NCI-H1930 (cell line): ENCODE measurements at regions not wholly inside any gene's neighbourhood (a gene's known extent, or its start where the extent isn't known, plus 50 kb on each side); places are given as distances from the start of the nearest gene placed in this dataset.
"Not testable (repeated sequence)": the region's sequence is repeated elsewhere in the genome, so short reads cannot be mapped to it uniquely, and the experiment has no call there.

Experiments used
- DNase-seq, 2 experiments: peaks; one replicate each; lab custom pipeline; 2025; lab: John Stamatoyannopoulos, UW

DNA sequence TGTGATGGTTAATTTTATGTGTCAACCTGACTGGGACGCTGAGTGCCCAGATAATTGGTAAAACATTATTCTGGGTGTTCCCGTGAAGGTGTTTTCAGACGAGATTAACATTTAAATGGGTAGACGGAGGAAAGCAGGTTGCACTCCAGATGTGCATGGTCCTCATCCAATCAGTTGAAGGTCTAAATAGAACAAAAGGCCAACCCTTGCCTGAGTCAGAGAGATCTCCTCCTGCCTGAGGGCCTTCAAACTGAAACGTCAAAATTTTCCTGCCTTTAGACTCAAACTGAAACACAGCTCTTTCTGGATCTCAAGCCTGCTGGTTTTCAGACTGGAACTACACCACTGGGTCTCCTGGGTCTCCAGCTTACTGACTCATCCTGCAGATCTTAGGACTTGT lies 73.5 kb downstream of the NPIPA8 start:
- DNase-seq: not testable (repeated sequence)

DNA sequence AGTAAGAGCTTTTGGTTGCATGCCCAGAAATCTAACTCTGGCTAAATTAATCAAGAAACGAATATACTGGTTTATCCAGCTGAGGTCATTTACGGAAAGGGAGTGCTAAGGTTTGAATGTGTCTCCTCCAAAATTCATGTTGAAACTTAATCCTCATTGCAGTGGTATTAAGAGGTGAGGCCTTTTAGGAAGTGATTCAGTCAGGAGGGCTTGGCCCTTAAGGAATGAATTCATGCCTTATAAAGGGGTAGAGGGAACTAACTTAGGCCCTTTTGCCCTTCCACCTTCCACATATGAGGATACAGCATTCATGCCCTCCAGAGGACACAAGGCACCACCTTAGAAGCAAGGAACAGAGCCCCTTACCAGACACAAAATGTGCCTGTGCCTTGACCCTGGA lies 74.7 kb downstream of the NPIPA8 start:
- DNase-seq: not testable (repeated sequence)

DNA sequence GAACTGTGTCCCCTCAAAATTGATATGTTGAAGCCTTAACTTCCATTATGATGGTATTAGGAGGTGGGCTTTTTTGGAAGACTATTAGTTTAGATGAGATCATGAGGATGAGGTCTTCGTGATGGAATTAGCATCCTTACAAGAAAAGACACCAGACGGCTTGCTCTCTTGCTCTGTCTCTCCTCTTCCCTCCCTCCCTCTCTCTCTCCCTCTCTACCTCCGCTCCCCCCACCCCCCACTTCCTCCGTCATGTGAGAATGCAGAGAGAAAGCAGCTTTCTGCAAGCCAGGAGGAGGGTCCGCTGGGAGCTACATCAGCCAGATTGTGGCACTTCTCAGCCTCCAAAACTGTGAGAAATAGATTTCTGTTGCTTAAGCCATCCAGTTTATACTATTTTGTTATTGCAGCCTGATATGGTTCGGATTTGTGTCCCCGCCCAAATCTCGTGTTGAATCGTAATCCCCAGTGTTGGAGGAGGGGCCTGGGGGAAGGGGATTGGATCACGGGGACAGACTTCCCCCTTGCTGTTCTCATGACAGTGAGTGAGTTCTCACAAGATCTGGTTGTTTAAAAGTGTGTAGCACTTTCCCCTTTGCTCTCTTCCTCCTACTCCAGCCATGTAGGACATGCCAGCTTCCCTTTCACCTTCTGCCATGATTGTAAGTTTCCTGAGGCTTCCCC lies 76.9 kb downstream of the NPIPA8 start:
- DNase-seq: not testable (repeated sequence)

DNA sequence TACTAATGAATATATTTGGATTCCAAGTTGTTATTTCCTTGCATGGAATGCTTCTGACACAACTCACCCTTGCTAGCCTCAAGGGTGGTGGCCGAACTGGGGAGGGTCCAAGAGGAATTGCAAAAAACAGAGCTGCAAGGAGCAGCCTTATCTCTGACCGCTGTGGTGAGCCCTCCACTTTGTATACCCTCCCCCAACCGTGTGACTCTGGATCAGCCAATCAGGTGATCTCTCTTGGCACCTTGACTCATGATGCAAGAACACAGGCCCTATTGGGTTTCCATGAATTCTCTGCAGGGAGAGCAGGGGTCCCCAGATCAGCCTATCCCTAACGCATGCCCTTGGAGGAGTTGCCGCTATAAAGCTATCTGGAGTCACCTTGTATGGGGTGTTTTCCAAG lies 83.6 kb downstream of the NPIPA8 start:
- DNase-seq: not testable (repeated sequence)

DNA sequence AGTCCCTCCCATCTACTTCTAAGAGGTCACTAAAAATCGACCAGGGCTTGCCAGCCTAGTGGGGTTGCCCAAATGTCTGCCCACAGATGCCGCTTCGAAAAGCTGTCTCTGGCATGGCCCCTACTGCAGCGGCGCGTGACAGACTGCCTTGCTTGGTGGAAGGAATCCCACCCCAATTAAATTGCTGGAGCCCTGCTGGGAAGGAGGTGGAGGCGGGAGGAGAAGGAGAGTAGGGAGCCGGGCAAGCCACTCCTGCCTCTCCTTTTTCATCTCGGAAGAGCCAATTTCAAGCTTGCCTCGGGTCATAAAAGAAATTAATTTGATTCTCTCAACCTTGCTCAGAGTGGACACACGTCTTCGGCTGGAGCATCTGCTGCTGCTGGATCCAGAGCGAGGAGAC lies 106.0 kb downstream of the NPIPA8 start:
- not testable (repeated sequence) for DNase-seq

DNA sequence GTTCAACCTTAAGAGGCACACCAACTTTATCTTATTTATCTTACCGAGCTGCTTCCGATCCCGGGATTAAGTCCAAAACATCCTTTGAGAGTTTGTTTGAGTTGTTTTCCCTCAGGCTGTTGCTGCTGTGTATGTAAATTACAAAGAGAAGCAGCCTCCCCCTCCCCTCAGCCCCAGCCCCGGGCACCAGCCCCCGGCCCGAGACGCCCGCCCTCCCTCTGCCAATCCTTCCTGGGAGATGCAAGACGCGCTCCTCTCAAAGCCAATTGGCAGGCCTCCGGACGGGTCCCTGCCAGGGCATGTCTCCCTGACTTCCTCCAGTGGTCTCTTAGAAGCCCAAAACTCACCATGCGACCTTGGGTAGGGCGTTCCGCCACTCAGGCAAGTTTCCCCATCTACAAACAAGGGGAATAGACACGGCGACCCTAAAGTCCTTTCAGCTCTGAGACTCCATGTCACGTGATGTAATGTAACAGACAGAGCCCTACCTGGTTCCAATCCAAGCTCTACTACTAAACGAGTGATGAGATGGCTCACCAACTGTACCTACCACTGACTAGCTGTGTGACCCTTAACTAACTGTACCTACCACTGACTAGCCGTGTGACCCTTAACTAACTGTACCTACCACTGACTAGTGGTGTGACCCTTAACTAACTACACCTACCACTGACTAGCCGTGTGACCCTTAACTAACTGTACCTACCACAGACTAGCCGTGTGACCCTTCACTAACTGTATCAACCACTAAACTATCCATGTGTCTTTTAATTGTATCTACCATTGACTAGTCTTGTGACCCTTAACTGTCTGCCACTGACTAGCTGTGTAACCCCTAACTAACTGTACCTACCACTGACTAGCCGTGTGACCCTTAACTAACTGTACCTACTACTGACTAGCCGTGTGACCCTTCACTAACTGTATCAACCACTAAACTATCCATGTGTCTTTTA lies 114.2 kb downstream of the NPIPA8 start:
- not testable (repeated sequence) for DNase-seq

DNA sequence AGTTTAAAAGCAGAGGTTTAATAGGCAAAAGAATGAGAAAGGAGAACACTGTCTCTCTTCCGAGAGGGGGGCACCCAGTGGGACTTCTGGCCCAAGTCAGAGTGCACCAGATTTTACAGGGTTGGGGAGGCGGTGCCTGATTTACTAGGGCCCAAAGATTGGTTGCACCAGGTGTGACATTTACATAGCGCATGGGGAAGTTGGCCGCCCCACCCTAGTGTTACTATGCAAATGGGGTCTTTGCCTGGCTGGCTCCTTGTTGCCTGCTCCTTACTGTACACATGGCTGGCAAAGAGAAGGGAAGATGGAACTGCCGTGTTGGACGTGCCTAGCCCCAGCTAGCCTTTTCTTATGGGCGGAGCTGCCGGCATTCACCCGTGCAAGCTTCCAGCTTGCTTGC lies 118.8 kb downstream of the NPIPA8 start:
- not testable (repeated sequence) for DNase-seq

DNA sequence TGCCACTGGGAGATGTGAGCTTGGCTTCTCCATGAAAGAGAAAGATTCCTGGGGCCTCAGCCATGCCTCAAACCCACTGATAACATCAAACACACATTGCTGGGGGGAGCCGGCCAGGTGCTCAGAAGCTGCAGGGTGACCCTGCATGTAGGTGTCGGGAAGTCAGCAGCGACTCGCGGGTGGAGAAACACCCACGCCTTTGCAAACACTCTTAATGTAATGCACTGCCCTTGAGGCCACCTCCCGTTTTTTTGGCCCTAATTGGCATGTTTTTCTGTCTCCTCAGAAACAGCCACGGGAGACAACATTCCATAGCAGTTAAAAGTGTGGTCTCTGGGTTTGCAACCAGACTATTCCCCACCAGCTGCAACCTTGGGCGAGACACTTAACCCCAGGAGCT lies 119.7 kb downstream of the NPIPA8 start:
- not testable (repeated sequence) for DNase-seq

DNA sequence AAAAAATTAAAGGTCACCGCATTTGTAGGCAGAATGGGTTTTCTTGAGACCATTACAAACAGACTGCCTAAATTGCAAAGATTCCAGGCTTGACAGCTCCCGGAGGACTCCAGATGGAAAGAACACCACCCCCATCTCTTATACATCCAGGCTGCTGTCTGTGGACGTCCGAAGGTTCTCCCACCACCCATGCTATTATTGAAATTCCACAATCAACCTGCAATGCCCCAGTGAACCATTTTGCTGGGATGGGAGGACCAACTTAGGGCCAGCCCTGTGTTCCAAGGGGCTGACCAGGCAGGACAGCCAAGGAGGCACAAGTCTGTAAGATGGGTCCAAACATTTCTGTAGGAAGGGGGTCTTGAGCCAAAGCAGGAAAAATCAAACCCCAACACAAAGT lies 122.7 kb downstream of the NPIPA8 start:
- DNase-seq: not testable (repeated sequence)

DNA sequence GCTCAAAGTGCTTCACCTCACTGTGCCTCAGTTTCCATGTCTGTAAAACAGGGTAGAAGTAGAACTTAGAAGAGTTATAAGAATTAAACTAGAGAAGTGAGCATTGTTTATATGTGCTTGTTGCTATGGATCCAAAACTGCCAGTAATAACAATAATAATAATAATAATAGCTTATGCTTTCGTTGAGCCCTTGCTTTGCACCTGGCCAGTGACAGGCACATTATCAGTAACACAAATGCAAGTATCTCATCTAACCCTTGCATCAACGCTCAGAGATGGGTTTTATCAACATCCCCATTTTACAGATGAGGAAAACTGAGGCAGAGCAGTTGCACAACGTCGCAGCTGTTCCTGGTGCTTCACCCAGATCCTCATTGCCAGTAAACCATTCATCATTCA lies 125.0 kb downstream of the NPIPA8 start:
- DNase-seq: not testable (repeated sequence)

DNA sequence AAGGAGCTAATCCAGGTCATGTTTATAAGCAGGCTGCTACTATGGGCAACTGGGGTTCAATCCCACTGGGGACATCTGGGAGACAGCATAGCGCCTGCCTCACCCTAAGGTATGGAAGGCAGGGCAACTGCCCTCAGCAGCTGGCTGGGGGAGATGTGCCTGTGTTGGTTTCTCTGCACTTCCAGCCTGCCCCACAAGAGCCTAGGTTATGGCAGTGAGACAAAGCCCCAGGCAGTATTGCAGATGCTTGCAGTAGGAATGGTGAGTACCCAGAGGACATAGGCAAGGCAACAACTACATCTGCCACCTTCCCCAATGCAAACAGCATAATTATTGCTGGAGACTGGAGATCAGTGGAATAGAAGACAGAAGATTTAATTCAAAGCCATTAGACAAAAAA lies 131.8 kb downstream of the NPIPA8 start:
- not testable (repeated sequence) for DNase-seq

DNA sequence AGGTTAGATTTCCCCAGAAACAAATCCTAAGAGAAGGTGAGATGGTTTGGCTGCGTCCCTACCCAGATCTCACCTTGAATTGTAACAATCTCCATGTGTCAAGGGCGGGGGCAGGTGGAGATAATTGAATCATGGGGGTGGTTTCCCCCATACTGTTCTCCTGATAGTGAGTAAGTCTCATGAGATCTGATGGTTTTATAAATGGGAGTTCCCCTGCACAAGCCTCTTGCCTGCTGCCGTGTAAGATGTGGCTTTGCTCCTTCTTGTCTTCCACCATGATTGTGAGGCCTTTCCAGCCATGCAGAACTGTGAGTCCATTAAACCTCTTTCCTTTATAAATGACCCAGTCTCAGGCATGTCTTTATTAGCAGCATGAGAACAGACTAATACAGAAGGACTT lies 132.2 kb downstream of the NPIPA8 start:
- not testable (repeated sequence) for DNase-seq

DNA sequence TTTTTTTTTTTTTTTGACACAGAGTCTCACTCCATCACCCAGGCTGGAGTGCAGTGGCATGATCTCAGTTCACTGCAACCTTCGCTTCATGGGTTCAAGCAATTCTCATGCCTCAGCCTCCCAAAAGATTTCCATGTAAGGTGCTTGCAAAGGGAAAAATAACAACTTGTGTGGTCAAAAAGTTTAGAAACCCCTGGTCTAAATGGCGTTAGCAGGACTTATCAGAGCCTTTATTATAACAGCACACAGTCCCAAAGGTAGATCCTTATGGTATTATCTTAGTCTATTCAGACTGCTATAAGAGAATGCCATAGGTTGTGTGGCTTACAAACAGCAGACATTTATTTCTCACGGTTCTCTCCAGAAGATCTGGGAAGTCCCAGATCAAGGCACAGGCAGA lies 135.0 kb downstream of the NPIPA8 start:
- DNase-seq: not testable (repeated sequence)

DNA sequence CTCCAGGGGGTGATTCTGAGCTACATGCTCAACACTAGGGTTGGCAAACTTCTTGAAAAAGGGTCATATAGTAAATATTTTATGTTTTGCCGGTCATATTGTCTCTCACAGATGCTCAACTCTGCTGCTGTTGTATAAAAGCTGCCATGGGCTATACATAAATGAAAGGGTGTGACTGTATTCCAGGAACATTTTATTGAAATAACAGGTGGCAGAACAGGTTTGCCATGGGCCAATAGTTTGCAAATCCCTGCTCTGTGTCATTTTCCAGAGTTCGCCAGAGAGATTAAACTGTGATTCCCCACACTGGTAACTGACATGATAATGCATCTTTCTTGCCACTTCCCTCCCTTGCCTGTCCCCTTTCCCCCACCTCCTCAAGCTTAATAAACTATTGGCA lies 144.1 kb downstream of the NPIPA8 start:
- DNase-seq: not testable (repeated sequence)

DNA sequence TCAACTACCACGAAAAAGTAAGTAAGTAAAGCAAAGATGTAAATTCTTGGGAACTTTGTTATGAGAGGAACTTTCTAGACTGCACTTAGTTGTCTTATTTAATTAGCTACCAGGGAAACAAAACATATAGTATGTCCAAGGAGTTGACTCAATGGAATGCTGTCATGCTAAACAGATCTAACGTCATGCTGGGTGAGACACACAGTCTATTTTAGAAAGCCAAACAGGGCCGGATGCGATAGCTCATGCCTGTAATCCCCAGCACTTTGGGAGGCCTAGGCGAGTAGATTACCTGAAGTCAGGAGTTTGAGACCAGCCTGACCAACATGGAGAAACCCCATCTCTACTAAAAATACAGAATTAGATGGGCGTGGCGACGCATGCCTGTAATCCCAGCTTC lies 146.4 kb downstream of the NPIPA8 start:
- DNase-seq: not testable (repeated sequence)

DNA sequence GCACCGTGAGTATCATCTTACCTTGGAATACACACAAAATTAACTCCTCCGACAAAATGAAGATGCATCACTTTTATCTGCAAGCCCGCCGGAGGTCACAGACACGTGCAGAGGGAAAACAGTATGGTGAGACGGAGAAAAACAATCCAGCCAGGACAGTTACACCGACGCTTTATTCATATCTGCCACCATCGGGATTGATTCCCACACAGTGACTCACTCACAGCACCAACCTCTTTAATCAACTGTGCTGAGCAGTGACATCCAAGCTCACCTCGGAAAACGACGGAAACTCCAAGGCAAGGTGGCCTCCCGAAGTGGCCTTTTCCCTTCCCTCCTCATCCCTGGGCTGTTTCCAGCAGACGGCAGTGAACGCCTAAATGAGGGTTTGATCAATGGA lies 151.8 kb downstream of the NPIPA8 start:
- DNase-seq: not testable (repeated sequence)

DNA sequence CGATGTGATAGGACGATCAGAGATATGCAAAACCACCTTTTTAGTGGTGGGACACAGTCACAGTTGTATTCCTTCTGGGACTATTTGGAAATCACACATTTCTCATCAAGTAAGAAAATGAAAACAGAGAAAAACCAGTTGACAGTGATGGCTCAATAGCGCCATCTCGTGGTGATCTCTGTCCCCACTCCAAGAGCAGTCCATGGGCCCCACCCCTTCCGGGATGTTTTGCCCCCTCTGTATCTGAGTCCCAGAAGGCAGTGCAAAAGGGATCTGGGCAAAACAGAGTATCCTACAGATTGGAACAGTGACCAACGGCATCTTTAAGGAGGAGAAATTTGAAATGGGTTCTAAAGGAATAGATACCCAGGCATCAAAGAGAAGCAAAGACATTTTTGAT lies 155.5 kb downstream of the NPIPA8 start:
- not testable (repeated sequence) for DNase-seq

DNA sequence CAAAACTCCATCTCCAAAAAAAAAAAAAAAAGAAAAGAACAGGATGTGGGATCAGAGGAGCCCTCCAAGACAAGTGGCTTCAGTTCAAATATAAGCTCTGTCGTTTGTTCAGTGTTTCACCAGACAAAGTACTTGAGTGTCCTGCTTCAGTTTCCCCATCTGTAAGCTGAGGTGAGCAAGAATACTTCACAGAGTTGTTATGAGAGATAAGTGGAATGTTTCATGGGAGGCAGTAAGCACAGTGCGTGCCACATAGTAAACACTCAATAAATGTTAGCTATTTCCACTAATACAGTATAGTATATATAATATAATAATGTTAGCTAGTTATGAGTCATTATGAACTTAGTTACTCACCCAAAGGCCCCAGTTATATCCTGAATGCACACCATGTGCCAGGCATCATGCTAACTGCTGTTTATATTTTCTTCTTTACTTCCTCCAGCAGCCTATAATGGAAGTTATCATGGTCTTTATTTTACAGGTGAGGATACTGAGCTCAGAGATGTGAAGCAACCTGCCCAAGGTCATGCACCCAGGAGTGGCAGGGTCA lies 162.5 kb downstream of the NPIPA8 start:
- not testable (repeated sequence) for DNase-seq

DNA sequence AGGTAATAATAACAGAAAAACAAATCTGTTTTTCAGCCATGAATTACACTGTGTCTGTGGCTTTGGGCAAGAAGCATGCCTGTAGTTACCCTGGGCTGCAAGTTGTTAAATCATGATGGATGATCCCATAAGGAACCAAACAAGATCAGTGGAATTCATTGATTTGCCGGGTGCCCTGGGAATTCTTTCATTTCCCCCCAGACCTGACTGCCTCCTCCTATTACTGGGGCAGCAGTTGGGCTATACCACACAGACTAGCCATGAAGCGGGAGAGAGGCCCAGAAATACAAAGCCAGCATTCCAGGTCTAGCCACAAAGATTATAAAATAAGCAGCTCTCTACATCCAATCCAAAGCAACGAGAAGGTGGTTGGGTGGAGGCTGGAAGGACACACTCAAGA lies 174.2 kb downstream of the NPIPA8 start:
- DNase-seq: not testable (repeated sequence)

DNA sequence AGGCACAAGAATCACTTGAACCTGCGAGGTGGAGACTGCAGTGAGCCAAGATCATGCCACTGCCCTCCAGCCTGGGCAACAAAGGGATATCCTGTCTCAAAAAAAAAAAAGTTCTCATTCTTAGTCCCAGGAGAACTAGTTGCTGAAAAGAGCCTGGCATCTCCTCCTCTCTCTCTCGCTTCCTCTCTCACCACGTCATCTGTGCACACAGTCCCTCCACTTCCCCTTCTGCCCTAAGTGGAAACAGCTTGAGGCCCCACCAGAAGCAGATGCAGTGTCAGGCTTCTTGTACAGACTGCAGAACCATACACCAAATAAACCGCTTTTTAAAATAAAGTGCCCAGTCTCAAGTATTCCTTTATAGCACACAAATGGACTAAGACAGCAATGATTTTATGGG lies 175.3 kb downstream of the NPIPA8 start:
- not testable (repeated sequence) for DNase-seq

DNA sequence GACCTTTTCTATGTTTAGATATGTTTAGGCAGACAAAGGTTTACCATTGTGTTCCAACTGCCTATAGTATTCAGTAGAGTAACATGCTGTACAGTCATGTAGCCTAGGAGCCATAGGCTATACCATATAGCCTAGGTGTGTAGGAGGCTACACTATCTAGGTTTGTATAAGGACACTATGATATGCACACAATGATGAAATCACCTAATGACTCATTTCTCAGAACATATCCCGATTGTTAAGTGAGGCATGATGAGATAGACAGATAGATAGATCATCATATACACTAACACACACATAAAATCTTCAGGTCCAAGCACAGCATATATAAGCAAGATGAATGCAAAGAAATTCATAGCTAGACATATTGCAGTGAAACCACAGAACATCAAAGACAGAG lies 177.4 kb downstream of the NPIPA8 start:
- DNase-seq: not testable (repeated sequence)

DNA sequence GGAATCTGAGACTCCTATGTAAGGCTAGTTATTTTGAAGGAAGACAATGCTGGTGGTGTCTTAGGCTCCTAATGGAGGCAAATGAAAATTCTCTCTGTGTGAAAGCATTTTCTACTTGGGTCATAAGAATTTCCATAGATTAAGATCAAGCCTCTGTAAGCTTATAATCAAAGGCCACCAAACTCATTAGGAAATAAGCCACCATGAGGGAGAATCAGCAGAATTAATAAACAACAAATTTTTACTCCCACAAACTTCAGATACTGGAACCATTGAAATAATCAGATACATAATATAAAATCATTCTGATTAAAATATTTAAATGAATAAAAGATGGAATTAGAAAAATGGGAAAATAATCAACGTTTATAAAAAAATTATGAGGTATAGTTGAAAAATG lies 178.7 kb downstream of the NPIPA8 start:
- not testable (repeated sequence) for DNase-seq

DNA sequence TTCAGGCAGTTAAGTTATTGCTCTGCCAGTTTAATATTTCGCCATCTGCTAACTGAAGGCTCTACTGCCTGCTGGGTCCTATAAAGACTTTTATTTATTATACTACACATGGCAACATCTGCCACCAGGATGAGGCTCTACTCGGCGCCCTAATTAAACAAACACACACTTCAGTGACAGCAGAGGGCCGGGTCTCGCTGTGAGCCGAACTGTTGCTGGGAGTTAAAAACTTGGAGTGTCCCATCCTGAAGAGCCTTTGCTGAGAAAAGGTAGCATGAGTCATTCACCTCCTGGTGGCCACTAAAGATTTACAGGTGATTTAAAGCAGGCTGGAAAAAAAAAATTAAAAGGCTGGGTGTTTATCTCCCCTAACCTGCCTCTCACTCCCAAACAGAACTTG lies 183.7 kb downstream of the NPIPA8 start:
- DNase-seq: not testable (repeated sequence)
